SK-N-SH (cell line): ENCODE measurements at regions not wholly inside any gene's neighbourhood (a gene's known extent, or its start where the extent isn't known, plus 50 kb on each side); places are given as distances from the start of the nearest gene placed in this dataset.
"Not testable (repeated sequence)": the region's sequence is repeated elsewhere in the genome, so short reads cannot be mapped to it uniquely, and the experiment has no call there.

Experiments
- CTCF ChIA-PET: fragments of 300-600, 350-600 bp; formaldehyde crosslinking; extraction: SDS; loops from one replicate; lab custom pipeline; 2021; lab: Yijun Ruan, JAX
- POLR2A ChIA-PET: fragments of 350-600 bp; sonication (Branson Sonifier 250); formaldehyde crosslinking; extraction: SDS; loops from one replicate; lab custom pipeline; 2020; ENCODE audit warnings: antibody characterized with exemption, inconsistent platforms; lab: Yijun Ruan, JAX
- DNase-seq: peaks from one replicate; pipeline ENCODE4 v3.0.0; 2012
- H2AFZ ChIP-seq: fragments of 200-600 bp; sonication (generic); 2 replicates; pipeline ENCODE4 v1.8.1; 2016; ENCODE audit warnings: antibody characterized with exemption, mild to moderate bottlenecking, low read depth
- H3F3A ChIP-seq: fragments of 200-600 bp; sonication (generic); replicated peaks from 2 replicates; pipeline ENCODE3; 2016; ENCODE audit warnings: antibody characterized with exemption, mild to moderate bottlenecking; ENCODE audit not compliant: insufficient read depth
- H3K27ac ChIP-seq, 2 experiments: fragments of 200-500 bp in 1 of 2; fragments of 200-600 bp in 1 of 2; sonication (Bioruptor generic) in 1 of 2; sonication (generic), shearing (Covaris generic) in 1 of 2; 2 replicates each; pipeline versions ENCODE4 v1.5.1 to v1.6.1; 2014 to 2016; ENCODE audit warnings: low read depth in 2 of 2, inconsistent platforms in 1 of 2, low read length in 1 of 2, mild to moderate bottlenecking in 1 of 2, mixed read lengths in 1 of 2
- H3K27me3 ChIP-seq: fragments of 200-600 bp; sonication (generic), shearing (Covaris generic); 2 replicates; pipeline ENCODE4 v1.6.1; 2016; ENCODE audit warnings: mixed run types; ENCODE audit not compliant: insufficient read depth
- H3K36me3 ChIP-seq, 2 experiments: fragments of 200-500 bp in 1 of 2; fragments of 200-600 bp in 1 of 2; sonication (Bioruptor generic) in 1 of 2; sonication (generic) in 1 of 2; replicated peaks in 1 of 2; 2 replicates each; pipeline versions ENCODE3 to v1.5.1; 2014 to 2016; ENCODE audit warnings: low read length in 1 of 2, mild to moderate bottlenecking in 1 of 2; ENCODE audit not compliant: insufficient read depth in 2 of 2, control insufficient read depth in 1 of 2
- H3K4me1 ChIP-seq, 2 experiments: fragments of 200-500 bp in 1 of 2; fragments of 200-600 bp in 1 of 2; sonication (Bioruptor generic) in 1 of 2; sonication (generic), shearing (Covaris generic) in 1 of 2; 2 replicates each; pipeline versions ENCODE4 v1.5.1 to v1.6.1; 2014 to 2016; ENCODE audit warnings: low read depth in 1 of 2, low read length in 1 of 2, mixed run types in 1 of 2; ENCODE audit not compliant: insufficient read depth in 2 of 2, control insufficient read depth in 1 of 2
- H3K4me2 ChIP-seq: fragments of 200-600 bp; sonication (generic), shearing (Covaris generic); 2 replicates; pipeline ENCODE4 v1.6.1; 2017; ENCODE audit warnings: mixed run types
- H3K4me3 ChIP-seq, 2 experiments: fragments of 200-500 bp in 1 of 2; fragments of 200-600 bp in 1 of 2; sonication (Bioruptor generic) in 1 of 2; sonication (generic), shearing (Covaris generic) in 1 of 2; 2 replicates each; pipeline versions ENCODE4 v1.5.1 to v1.8.1; 2014 to 2016; ENCODE audit warnings: low read depth in 2 of 2, inconsistent platforms in 1 of 2, low read length in 1 of 2, mild to moderate bottlenecking in 1 of 2, mixed read lengths in 1 of 2, moderate library complexity in 1 of 2
- H3K79me2 ChIP-seq: fragments of 200-600 bp; sonication (generic); 2 replicates; pipeline ENCODE4 v1.8.1; 2017; ENCODE audit warnings: mild to moderate bottlenecking; ENCODE audit not compliant: insufficient read depth
- H3K9ac ChIP-seq: fragments of 200-600 bp; sonication (generic); 2 replicates; pipeline ENCODE4 v1.6.1; 2017; ENCODE audit warnings: mixed run types
- H3K9me2 ChIP-seq: fragments of 200-600 bp; sonication (generic); 2 replicates; pipeline ENCODE4 v1.6.1; 2017; ENCODE audit warnings: mixed run types
- H3K9me3 ChIP-seq: fragments of 200-600 bp; sonication (generic); 2 replicates; pipeline ENCODE4 v1.6.1; 2017; ENCODE audit warnings: mixed run types, mild to moderate bottlenecking, moderate library complexity
- H4K20me1 ChIP-seq: fragments of 200-600 bp; sonication (generic); 2 replicates; pipeline ENCODE4 v1.6.1; 2017; ENCODE audit warnings: mild to moderate bottlenecking, mixed run types; ENCODE audit not compliant: insufficient read depth
- CHD2 ChIP-seq: fragments of 150-350 bp; IDR thresholded peaks from 2 replicates; pipeline ENCODE4 v1.6.1; 2018; ENCODE audit warnings: low read length; ENCODE audit not compliant: partially characterized antibody
- ELF1 ChIP-seq: IDR thresholded peaks from 2 replicates; pipeline ENCODE4 v1.4.0; 2012
- FOXM1 ChIP-seq: IDR thresholded peaks from 2 replicates; pipeline ENCODE4 v1.4.0; 2012; ENCODE audit warnings: low read depth, mild to moderate bottlenecking
- NRF1 ChIP-seq: IDR thresholded peaks from 2 replicates; pipeline ENCODE4 v1.6.1; 2012; ENCODE audit warnings: low read depth, mild to moderate bottlenecking, low read length
- SIN3A ChIP-seq: IDR thresholded peaks from 2 replicates; pipeline ENCODE4 v1.6.1; 2012; ENCODE audit warnings: low read depth, mild to moderate bottlenecking, low read length, moderate library complexity, borderline replicate concordance
- TAF1 ChIP-seq: IDR thresholded peaks from 2 replicates; pipeline ENCODE4 v1.6.1; 2012; ENCODE audit warnings: low read depth, mild to moderate bottlenecking, low read length, moderate library complexity, borderline replicate concordance
- USF1 ChIP-seq: IDR thresholded peaks from 2 replicates; pipeline ENCODE4 v1.4.0; 2012; ENCODE audit warnings: low read depth, borderline replicate concordance
- WGBS: methylation state at CpG from one replicate; pipeline ENCODE4 v1.1.6; 2017; ENCODE audit warnings: low lambda C conversion rate; 5-methylcytosine and 5-hydroxymethylcytosine counted together
- TF ChIP-seq, protein P1 (sequence below): IDR thresholded peaks from 2 replicates; pipeline ENCODE4 v1.4.0; 2012; ENCODE audit warnings: low read depth, borderline replicate concordance

GRCh38 chr3:5505997-5506396, 318.5 kb downstream of the EDEM1 start:
- Histone ChIP-seq H3K36me3 (no peaks in the 10 kb centered on the region), H4K20me1 (no peaks in the 10 kb centered on the region), H3K4me1 (no peaks in the 10 kb centered on the region), H3K9me3 (no peaks in the 10 kb centered on the region), H2AFZ (no peak overlapping the region), H3K4me3 (no peak overlapping the region), H3K79me2 (no peaks in the 10 kb centered on the region), H3K9ac (no peak overlapping the region), H3K4me2 (no peak overlapping the region), H3K9me2 (no peaks in the 10 kb centered on the region), H3K27ac (no peak overlapping the region), H3F3A (no peaks in the 10 kb centered on the region), H3K27me3 (no peaks in the 10 kb centered on the region)
- no peak for TF ChIP-seq SIN3A
- no peak for TF ChIP-seq CHD2
- TF ChIP-seq NRF1 = no peak
- no peak for TF ChIP-seq FOXM1
- DNase-seq = no peak
- POLR2A ChIA-PET = no interaction called here
- 4% methylated on average over 2 of the region's 2 CpGs for WGBS
- CTCF ChIA-PET = interaction anchor here (1.0 kb wide), 1 partner anchor 80 kb away, joined by 3 read pairs; no protein-coding TSS in a partner anchor

- DNase-seq, H2AFZ ChIP-seq, H3K4me2 ChIP-seq, CTCF ChIA-PET, H3K9me2 ChIP-seq, H3K4me1 ChIP-seq, H3K9ac ChIP-seq, H3K79me2 ChIP-seq, H3K9me3 ChIP-seq, POLR2A ChIA-PET, H3K36me3 ChIP-seq, H3K27ac ChIP-seq, H3F3A ChIP-seq, H3K4me3 ChIP-seq, H3K27me3 ChIP-seq, H4K20me1 ChIP-seq: not testable (repeated sequence)
- WGBS = 1% methylated on average over 3 of the region's 3 CpGs
These were observed 321.4 kb downstream of the EDEM1 start for GRCh38 chr3:5508860-5509259.

DNA sequence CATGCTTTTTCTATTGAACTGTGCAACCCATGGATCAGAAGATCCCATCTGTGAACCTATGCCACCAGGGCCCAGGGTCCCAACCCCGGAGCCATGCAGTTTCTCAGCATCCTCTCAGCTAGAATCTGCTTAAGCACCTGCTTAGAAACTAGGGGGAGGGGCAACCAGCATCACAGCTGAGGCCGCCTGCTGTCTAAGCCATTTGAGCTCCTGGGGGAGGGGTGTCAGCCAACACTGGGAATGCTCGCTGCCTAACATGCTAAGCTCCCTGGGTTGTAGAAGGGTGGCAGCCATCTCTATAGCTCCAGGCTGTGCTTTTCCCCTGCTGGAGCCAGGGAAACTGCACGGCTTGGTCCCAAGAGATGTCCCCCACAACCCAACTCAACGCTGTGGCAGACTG, 322.8 kb downstream of the EDEM1 start:
- CTCF ChIA-PET = no interaction called here
- Histone ChIP-seq H3K9me3 (no peaks in the 10 kb centered on the region), H3F3A (no peaks in the 10 kb centered on the region), H2AFZ (no peak overlapping the region), H3K27ac (no peak overlapping the region), H3K9ac (no peak overlapping the region), H3K4me3 (no peak overlapping the region), H4K20me1 (no peaks in the 10 kb centered on the region), H3K27me3 (no peaks in the 10 kb centered on the region), H3K79me2 (no peaks in the 10 kb centered on the region), H3K36me3 (no peaks in the 10 kb centered on the region), H3K9me2 (no peaks in the 10 kb centered on the region), H3K4me1 (no peaks in the 10 kb centered on the region), H3K4me2 (no peak overlapping the region)
- no peak for DNase-seq
- POLR2A ChIA-PET = no interaction called here
- TF ChIP-seq TAF1 = no peak
- no peak for TF ChIP-seq FOXM1
- no peak for TF ChIP-seq USF1
- TF ChIP-seq ELF1 = no peak
- no peak for TF ChIP-seq SIN3A
- TF ChIP-seq, protein P1, sequence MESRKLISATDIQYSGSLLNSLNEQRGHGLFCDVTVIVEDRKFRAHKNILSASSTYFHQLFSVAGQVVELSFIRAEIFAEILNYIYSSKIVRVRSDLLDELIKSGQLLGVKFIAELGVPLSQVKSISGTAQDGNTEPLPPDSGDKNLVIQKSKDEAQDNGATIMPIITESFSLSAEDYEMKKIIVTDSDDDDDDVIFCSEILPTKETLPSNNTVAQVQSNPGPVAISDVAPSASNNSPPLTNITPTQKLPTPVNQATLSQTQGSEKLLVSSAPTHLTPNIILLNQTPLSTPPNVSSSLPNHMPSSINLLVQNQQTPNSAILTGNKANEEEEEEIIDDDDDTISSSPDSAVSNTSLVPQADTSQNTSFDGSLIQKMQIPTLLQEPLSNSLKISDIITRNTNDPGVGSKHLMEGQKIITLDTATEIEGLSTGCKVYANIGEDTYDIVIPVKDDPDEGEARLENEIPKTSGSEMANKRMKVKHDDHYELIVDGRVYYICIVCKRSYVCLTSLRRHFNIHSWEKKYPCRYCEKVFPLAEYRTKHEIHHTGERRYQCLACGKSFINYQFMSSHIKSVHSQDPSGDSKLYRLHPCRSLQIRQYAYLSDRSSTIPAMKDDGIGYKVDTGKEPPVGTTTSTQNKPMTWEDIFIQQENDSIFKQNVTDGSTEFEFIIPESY = no peak
- 6% methylated on average over 3 of the region's 5 CpGs for WGBS
